ENCODE measurements at regions not wholly inside any gene's neighbourhood (a gene's known extent, or its start where the extent isn't known, plus 50 kb on each side); places are given as distances from the start of the nearest gene placed in this dataset.

DNA sequence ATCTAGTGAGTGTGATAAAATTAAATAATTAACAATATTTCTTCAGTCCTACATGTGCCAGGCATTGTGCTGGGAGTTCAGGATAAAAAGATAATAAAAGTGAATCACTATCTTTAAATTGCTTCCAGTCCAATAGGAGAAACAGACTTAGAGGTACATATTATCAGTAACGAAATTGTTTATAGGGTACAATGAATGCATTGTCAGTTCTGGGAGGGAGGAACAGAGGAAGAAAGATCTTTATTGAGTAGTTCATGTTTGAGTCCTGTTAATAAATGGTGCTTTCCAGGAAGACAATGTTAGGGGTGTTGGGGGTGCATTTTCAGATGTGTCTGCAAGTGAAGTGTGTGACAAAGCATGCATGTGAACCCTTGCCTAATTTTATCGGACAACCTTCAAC is 183.1 kb downstream of the OGFRL1 start:
- no peak for TF ChIP-seq JUND (IDR thresholded peaks at IDR 0.05)
- TF ChIP-seq EGR1 (IDR thresholded peaks at IDR 0.05; ENCODE audit: low read depth in 2 of 2), result no peak
- TF ChIP-seq RXRA (IDR thresholded peaks at IDR 0.05), result no peak
- no peak for TF ChIP-seq CTCF (IDR thresholded peaks at IDR 0.05; ENCODE audit: low read depth, low read length, missing input control)
- TF ChIP-seq HNF4G (IDR thresholded peaks at IDR 0.05), result no peak
- no peak for TF ChIP-seq RAD21 (IDR thresholded peaks at IDR 0.05)
- no peak for TF ChIP-seq FOXA2 (IDR thresholded peaks at IDR 0.05)
- TF ChIP-seq, protein P1, sequence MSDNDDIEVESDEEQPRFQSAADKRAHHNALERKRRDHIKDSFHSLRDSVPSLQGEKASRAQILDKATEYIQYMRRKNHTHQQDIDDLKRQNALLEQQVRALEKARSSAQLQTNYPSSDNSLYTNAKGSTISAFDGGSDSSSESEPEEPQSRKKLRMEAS (IDR thresholded peaks at IDR 0.05), result no peak
- TF ChIP-seq TAF1 (conservative IDR thresholded peaks at IDR 0.05), result no peak
- TF ChIP-seq, protein P2, sequence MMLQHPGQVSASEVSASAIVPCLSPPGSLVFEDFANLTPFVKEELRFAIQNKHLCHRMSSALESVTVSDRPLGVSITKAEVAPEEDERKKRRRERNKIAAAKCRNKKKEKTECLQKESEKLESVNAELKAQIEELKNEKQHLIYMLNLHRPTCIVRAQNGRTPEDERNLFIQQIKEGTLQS (IDR thresholded peaks at IDR 0.05), result no peak
- no peak for TF ChIP-seq GABPA (IDR thresholded peaks at IDR 0.05 in 1 of 2, conservative IDR thresholded peaks at IDR 0.05 in 1 of 2)
- TF ChIP-seq SP1 (IDR thresholded peaks at IDR 0.05), result no peak
- no peak for DNase-seq (ENCODE audit: low spot score)
- 85% methylated on average over 2 of the region's 2 CpGs for WGBS
- Histone ChIP-seq H3K27me3 (ENCODE audit: control insufficient read depth in 4 of 4, insufficient read depth in 4 of 4, low read length in 3 of 4) (no peaks in the 10 kb centered on the region), H3K4me3 (ENCODE audit: low read depth in 1 of 3, low read length in 3 of 3) (no peak overlapping the region), H3K9ac (ENCODE audit: low read depth in 1 of 2, low read length in 2 of 2) (no peak overlapping the region), H3K36me3 (ENCODE audit: control insufficient read depth in 4 of 4, insufficient read depth in 3 of 4, low read depth in 1 of 4, low read length in 3 of 4) (no peaks in the 10 kb centered on the region), H3K27ac (ENCODE audit: low read depth in 1 of 2, low read length in 2 of 2) (no peak overlapping the region), H3K9me3 (ENCODE audit: control insufficient read depth in 4 of 4, low read length in 3 of 4) (no peaks in the 10 kb centered on the region), H3K4me1 (ENCODE audit: control insufficient read depth in 4 of 4, insufficient read depth in 4 of 4, low read length in 3 of 4) (no peaks in the 10 kb centered on the region)

DNA sequence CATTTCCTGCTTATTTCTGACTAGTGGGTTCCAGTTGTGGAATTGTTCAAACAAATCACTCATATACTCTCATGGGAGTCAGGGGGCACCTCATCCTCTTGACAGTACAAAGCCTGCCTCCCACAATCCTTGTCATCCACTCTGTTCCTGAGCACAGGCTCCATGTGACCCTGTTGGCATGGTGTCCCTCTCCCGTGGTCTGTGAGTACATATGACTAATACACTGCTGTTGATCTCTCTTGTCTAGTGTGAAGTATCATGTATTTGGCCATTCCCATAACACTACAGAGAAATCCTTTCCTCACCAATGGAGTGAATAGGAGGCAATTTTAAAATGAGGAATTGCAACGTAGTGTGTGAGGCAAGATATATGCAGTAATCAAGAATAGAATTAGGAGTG is 185.3 kb downstream of the OGFRL1 start:
- H3K4me1 ChIP-seq (ENCODE audit: control insufficient read depth in 4 of 4, insufficient read depth in 4 of 4, low read length in 3 of 4), result no peaks in the 10 kb centered on the region
- H3K36me3 ChIP-seq (ENCODE audit: control insufficient read depth in 4 of 4, insufficient read depth in 3 of 4, low read depth in 1 of 4, low read length in 3 of 4), result no peaks in the 10 kb centered on the region
- DNase-seq (ENCODE audit: low spot score), result no peak
- H3K27ac ChIP-seq (ENCODE audit: low read depth in 1 of 2, low read length in 2 of 2), result no peak overlapping the region
- no peak overlapping the region for H3K4me3 ChIP-seq (ENCODE audit: low read depth in 1 of 3, low read length in 3 of 3)
- H3K9ac ChIP-seq (ENCODE audit: low read depth in 1 of 2, low read length in 2 of 2), result no peak overlapping the region
- H3K9me3 ChIP-seq (ENCODE audit: control insufficient read depth in 4 of 4, low read length in 3 of 4), result no peaks in the 10 kb centered on the region
- H3K27me3 ChIP-seq (ENCODE audit: control insufficient read depth in 4 of 4, insufficient read depth in 4 of 4, low read length in 3 of 4), result no peaks in the 10 kb centered on the region
- 52% methylated on average over 2 of the region's 2 CpGs for WGBS
- TF ChIP-seq HNF4G (IDR thresholded peaks at IDR 0.05) (no peak), TAF1 (conservative IDR thresholded peaks at IDR 0.05) (no peak)
- TF ChIP-seq, protein P3, sequence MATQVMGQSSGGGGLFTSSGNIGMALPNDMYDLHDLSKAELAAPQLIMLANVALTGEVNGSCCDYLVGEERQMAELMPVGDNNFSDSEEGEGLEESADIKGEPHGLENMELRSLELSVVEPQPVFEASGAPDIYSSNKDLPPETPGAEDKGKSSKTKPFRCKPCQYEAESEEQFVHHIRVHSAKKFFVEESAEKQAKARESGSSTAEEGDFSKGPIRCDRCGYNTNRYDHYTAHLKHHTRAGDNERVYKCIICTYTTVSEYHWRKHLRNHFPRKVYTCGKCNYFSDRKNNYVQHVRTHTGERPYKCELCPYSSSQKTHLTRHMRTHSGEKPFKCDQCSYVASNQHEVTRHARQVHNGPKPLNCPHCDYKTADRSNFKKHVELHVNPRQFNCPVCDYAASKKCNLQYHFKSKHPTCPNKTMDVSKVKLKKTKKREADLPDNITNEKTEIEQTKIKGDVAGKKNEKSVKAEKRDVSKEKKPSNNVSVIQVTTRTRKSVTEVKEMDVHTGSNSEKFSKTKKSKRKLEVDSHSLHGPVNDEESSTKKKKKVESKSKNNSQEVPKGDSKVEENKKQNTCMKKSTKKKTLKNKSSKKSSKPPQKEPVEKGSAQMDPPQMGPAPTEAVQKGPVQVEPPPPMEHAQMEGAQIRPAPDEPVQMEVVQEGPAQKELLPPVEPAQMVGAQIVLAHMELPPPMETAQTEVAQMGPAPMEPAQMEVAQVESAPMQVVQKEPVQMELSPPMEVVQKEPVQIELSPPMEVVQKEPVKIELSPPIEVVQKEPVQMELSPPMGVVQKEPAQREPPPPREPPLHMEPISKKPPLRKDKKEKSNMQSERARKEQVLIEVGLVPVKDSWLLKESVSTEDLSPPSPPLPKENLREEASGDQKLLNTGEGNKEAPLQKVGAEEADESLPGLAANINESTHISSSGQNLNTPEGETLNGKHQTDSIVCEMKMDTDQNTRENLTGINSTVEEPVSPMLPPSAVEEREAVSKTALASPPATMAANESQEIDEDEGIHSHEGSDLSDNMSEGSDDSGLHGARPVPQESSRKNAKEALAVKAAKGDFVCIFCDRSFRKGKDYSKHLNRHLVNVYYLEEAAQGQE (IDR thresholded peaks at IDR 0.05), result no peak

- H3K36me3 ChIP-seq (ENCODE audit: control insufficient read depth in 4 of 4, insufficient read depth in 3 of 4, low read depth in 1 of 4, low read length in 3 of 4), result no peaks in the 10 kb centered on the region
- no peaks in the 10 kb centered on the region for H3K27me3 ChIP-seq (ENCODE audit: control insufficient read depth in 4 of 4, insufficient read depth in 4 of 4, low read length in 3 of 4)
- WGBS, result 62% methylated on average over 1 of the region's 1 CpG
- TF ChIP-seq CTCF (IDR thresholded peaks at IDR 0.05; ENCODE audit: low read depth, low read length, missing input control), result no peak
- TF ChIP-seq RXRA (IDR thresholded peaks at IDR 0.05), result no peak
- no peak for TF ChIP-seq RAD21 (IDR thresholded peaks at IDR 0.05)
- TF ChIP-seq SP1 (IDR thresholded peaks at IDR 0.05), result no peak
- TF ChIP-seq, protein P2 (IDR thresholded peaks at IDR 0.05), result no peak
- TF ChIP-seq TAF1 (conservative IDR thresholded peaks at IDR 0.05), result no peak
- TF ChIP-seq NR2F2 (IDR thresholded peaks at IDR 0.05), result no peak
- TF ChIP-seq FOXA1 (IDR thresholded peaks at IDR 0.05), result no peak
- no peak for TF ChIP-seq HNF4A (conservative IDR thresholded peaks at IDR 0.05)
- no peak for TF ChIP-seq EGR1 (IDR thresholded peaks at IDR 0.05; ENCODE audit: low read depth in 2 of 2)
- no peak for TF ChIP-seq JUND (IDR thresholded peaks at IDR 0.05)
- H3K9me3 ChIP-seq (ENCODE audit: control insufficient read depth in 4 of 4, low read length in 3 of 4), result no peaks in the 10 kb centered on the region
- H3K4me1 ChIP-seq (ENCODE audit: control insufficient read depth in 4 of 4, insufficient read depth in 4 of 4, low read length in 3 of 4), result no peaks in the 10 kb centered on the region
- no peak overlapping the region for H3K9ac ChIP-seq (ENCODE audit: low read depth in 1 of 2, low read length in 2 of 2)
- DNase-seq (ENCODE audit: low spot score), result no peak
- no peak overlapping the region for H3K27ac ChIP-seq (ENCODE audit: low read depth in 1 of 2, low read length in 2 of 2)
- no peak overlapping the region for H3K4me3 ChIP-seq (ENCODE audit: low read depth in 1 of 3, low read length in 3 of 3)
Measured at GRCh38 chr6:71474942-71475341, 186.3 kb downstream of the OGFRL1 start.

All from liver (tissue), 8 donors.